Endothelial cell of umbilical vein (primary cell): ENCODE measurements at regions not wholly inside any gene's neighbourhood (a gene's known extent, or its start where the extent isn't known, plus 50 kb on each side); places are given as distances from the start of the nearest gene placed in this dataset.

Source experiments
- BruUV-seq: library from RNA; stranded (reverse); fragments of 400-500 nt; replicated peaks from 2 replicates; lab custom pipeline; 2021; lab: Mats Ljungman, UMichigan
- CTCF ChIA-PET: fragments of 300-600, 350-600 bp; sonication (Branson Sonifier 250); formaldehyde crosslinking; loops from one replicate; lab custom pipeline; 2021; ENCODE audit warnings: antibody characterized with exemption, inconsistent platforms; lab: Charles Lee
- POLR2A ChIA-PET: fragments of 300-600, 350-600 bp; sonication (Branson Sonifier 250); formaldehyde crosslinking; loops from one replicate; lab custom pipeline; 2021; ENCODE audit warnings: antibody characterized with exemption, inconsistent platforms; lab: Charles Lee
- DNase-seq: peaks from one replicate; pipeline ENCODE4 v3.0.0-alpha.2; 2011; ENCODE audit warnings: low read depth, low spot score
- FAIRE-seq: peaks from 2 replicates; lab custom pipeline; 2011; peaks lifted over from hg19 to GRCh38; lab: Jason Lieb, UNC
- H2AFZ ChIP-seq: 2 replicates; pipeline ENCODE4 v1.6.0; 2012; ENCODE audit warnings: low read depth, low read length, control low read depth, inconsistent platforms
- H3K27ac ChIP-seq: 2 replicates; pipeline ENCODE4 v1.5.1; 2011; ENCODE audit warnings: low read depth, mild to moderate bottlenecking, control low read depth, low read length, moderate library complexity; ENCODE audit not compliant: insufficient read depth
- H3K27me3 ChIP-seq, 2 experiments: 2 replicates each; pipeline versions ENCODE4 v1.6.0 to v1.6.1; 2011; ENCODE audit warnings: low read length in 2 of 2, mixed read lengths in 1 of 2; ENCODE audit not compliant: control insufficient read depth in 2 of 2, insufficient read depth in 2 of 2
- H3K36me3 ChIP-seq, 2 experiments: 2 replicates in 1 of 2; 3 replicates in 1 of 2; pipeline ENCODE4 v1.5.1; 2011; ENCODE audit warnings: low read length in 2 of 2, mild to moderate bottlenecking in 1 of 2, moderate library complexity in 1 of 2; ENCODE audit not compliant: control insufficient read depth in 2 of 2, insufficient read depth in 2 of 2; ENCODE audit errors: extremely low read depth in 1 of 2
- H3K4me1 ChIP-seq: 3 replicates; pipeline ENCODE4 v1.5.1; 2011; ENCODE audit warnings: mild to moderate bottlenecking, low read length; ENCODE audit not compliant: control insufficient read depth, insufficient read depth; ENCODE audit errors: extremely low read depth
- H3K4me2 ChIP-seq: 2 replicates; pipeline ENCODE4 v1.6.1; 2011; ENCODE audit warnings: low read length, control low read depth, mixed read lengths; ENCODE audit not compliant: insufficient read depth
- H3K4me3 ChIP-seq, 3 experiments: fragments of 200-600 bp in 1 of 3; sonication (generic), shearing (Covaris generic) in 1 of 3; replicated peaks in 1 of 3; 2 replicates each; pipeline ENCODE4 v1.5.1; 2011 to 2016; ENCODE audit warnings: control low read depth in 3 of 3, low read length in 3 of 3, mild to moderate bottlenecking in 2 of 3, inconsistent platforms in 1 of 3, low read depth in 1 of 3, moderate library complexity in 1 of 3; ENCODE audit not compliant: insufficient read depth in 1 of 3
- H3K79me2 ChIP-seq: 2 replicates; pipeline ENCODE4 v1.6.0; 2012; ENCODE audit warnings: low read length, inconsistent platforms; ENCODE audit not compliant: control insufficient read depth, insufficient read depth
- H3K9ac ChIP-seq: replicated peaks from 2 replicates; pipeline ENCODE3; 2011; ENCODE audit warnings: low read length, control low read depth; ENCODE audit not compliant: insufficient read depth; ENCODE audit errors: extremely low read depth
- H3K9me1 ChIP-seq: replicated peaks from 3 replicates; pipeline ENCODE4 v1.6.0; 2011; ENCODE audit warnings: mild to moderate bottlenecking, low read length; ENCODE audit not compliant: control insufficient read depth, insufficient read depth; ENCODE audit errors: extremely low read depth
- H3K9me3 ChIP-seq: replicated peaks from 2 replicates; pipeline ENCODE4 v1.5.1; 2012; ENCODE audit warnings: low read length, inconsistent platforms; ENCODE audit not compliant: control insufficient read depth, insufficient read depth
- H4K20me1 ChIP-seq: replicated peaks from 2 replicates; pipeline ENCODE3; 2011; ENCODE audit warnings: mild to moderate bottlenecking, low read length; ENCODE audit not compliant: control insufficient read depth, insufficient read depth; ENCODE audit errors: extremely low read depth
- CTCF ChIP-seq, 2 donors: IDR thresholded peaks; 1 replicate in 1 of 2; 2 replicates in 1 of 2; pipeline ENCODE4 v1.5.1; 2011; ENCODE audit warnings: low read length in 2 of 2, mild to moderate bottlenecking in 2 of 2, moderate library complexity in 2 of 2, control low read depth in 1 of 2, inconsistent platforms in 1 of 2, low read depth in 1 of 2; ENCODE audit not compliant: insufficient read depth in 1 of 2; ENCODE audit errors: extremely low read depth in 1 of 2
- EZH2 ChIP-seq: IDR thresholded peaks from 2 replicates; pipeline ENCODE4 v1.6.1; 2012; ENCODE audit warnings: borderline replicate concordance, low read depth, mild to moderate bottlenecking, moderate library complexity, low read length, inconsistent platforms; ENCODE audit not compliant: severe bottlenecking
- FOS ChIP-seq: IDR thresholded peaks from 2 replicates; pipeline ENCODE4 v1.6.1; 2011; ENCODE audit warnings: mild to moderate bottlenecking, low read length, moderate library complexity, borderline replicate concordance; ENCODE audit not compliant: insufficient read depth
- GATA2 ChIP-seq: IDR thresholded peaks from 2 replicates; pipeline ENCODE4 v1.7.0; 2011; ENCODE audit warnings: low read depth, mild to moderate bottlenecking, moderate library complexity, mixed read lengths, low read length; ENCODE audit not compliant: insufficient read length, insufficient read depth
- JUN ChIP-seq: IDR thresholded peaks from 2 replicates; pipeline ENCODE4 v1.6.1; 2011; ENCODE audit warnings: borderline replicate concordance, low read depth; ENCODE audit not compliant: insufficient read length, insufficient read depth
- MAX ChIP-seq: IDR thresholded peaks from 2 replicates; pipeline ENCODE4 v1.6.1; 2011; ENCODE audit not compliant: insufficient read depth, insufficient read length
- MYC ChIP-seq: IDR thresholded peaks from one replicate; pipeline ENCODE4 v1.6.1; 2011; ENCODE audit warnings: mild to moderate bottlenecking, low read depth, low read length
- POLR2A ChIP-seq: IDR thresholded peaks from 2 replicates; pipeline ENCODE4 v1.6.1; 2012; ENCODE audit warnings: low read depth, mild to moderate bottlenecking, control low read depth, low read length
- POLR2AphosphoS5 ChIP-seq: IDR thresholded peaks from 2 replicates; pipeline ENCODE4 v1.6.1; 2012; ENCODE audit warnings: low read depth, mild to moderate bottlenecking, control low read depth, low read length, moderate library complexity; ENCODE audit not compliant: insufficient read depth
- dilution Hi-C: fragments of 300-500 bp; cut with MboI; formaldehyde crosslinking; loops from one replicate; pipeline ENCODE4 v1.15.0; 2019; ENCODE audit warnings: low sequenced_read_pairs; ENCODE audit not compliant: extremely low pct_ligation_motif_present
- intact Hi-C: fragments of 100-400 bp; cut with micrococcal nuclease; formaldehyde crosslinking; loops from one replicate; pipeline ENCODE4 v1.10.0; 2022

- no peaks in the 10 kb centered on the region for H3K9me1 ChIP-seq
- H2AFZ ChIP-seq: no peak overlapping the region
- H3K4me2 ChIP-seq: no peak overlapping the region
- H3K27me3 ChIP-seq: peaks cover 10 to 17% of the 10 kb centered on the region in 2 experiments
- no peaks in the 10 kb centered on the region for H3K9me3 ChIP-seq
- POLR2A ChIA-PET: no interaction called here
- TF ChIP-seq CTCF (IDR thresholded peaks at IDR 0.05; ENCODE audit: extremely low read depth in 1 of 2, insufficient read depth in 1 of 2, low read depth in 1 of 2, low read length in 2 of 2) (no peak), FOS (no peak), MAX (no peak), JUN (no peak), POLR2A (no peak), GATA2 (no peak)
- no peak overlapping the region for H3K27ac ChIP-seq
- DNase-seq: no peak
- intact Hi-C loops (no loop called here), dilution Hi-C loops (no loop called here)
- FAIRE-seq: no peak
- H3K4me3 ChIP-seq: no peak overlapping the region
- no peak overlapping the region for H3K9ac ChIP-seq
- H3K36me3 ChIP-seq: no peaks in the 10 kb centered on the region
- CTCF ChIA-PET: no interaction called here
- no TSS peak for BruUV-seq
- no peaks in the 10 kb centered on the region for H3K79me2 ChIP-seq
- no peaks in the 10 kb centered on the region for H4K20me1 ChIP-seq
- no peaks in the 10 kb centered on the region for H3K4me1 ChIP-seq
Observed at GRCh38 chr14:62103464-62103863, 341.2 kb downstream of the SNAPC1 start.

DNA sequence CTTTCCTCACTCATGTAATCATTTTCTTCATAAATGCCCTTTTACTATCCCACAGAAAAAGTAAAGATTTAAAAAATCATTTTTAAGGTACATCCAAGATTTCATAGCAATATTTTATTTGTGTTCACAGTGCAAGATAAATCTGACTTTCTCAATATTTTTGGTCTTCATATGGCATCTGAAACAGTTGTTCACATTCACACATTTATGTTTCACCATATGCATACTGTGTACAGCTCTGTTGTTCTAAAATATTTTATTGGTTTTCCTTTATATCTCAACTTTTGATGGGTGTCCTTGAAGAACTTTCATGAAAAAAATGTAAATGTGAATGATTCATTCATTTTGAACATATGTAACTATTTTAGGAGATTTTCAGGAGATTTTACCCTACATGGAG, 348.7 kb downstream of the SNAPC1 start:
- DNase-seq (no peak), FAIRE-seq (no peak)
- Histone ChIP-seq H3K4me3 (no peak overlapping the region), H3K9ac (no peak overlapping the region), H3K4me2 (no peak overlapping the region), H3K27me3 (peaks cover 15 to 40% of the 10 kb centered on the region in 2 experiments), H3K4me1 (no peaks in the 10 kb centered on the region), H4K20me1 (no peaks in the 10 kb centered on the region), H3K9me3 (no peaks in the 10 kb centered on the region), H2AFZ (no peak overlapping the region), H3K36me3 (no peaks in the 10 kb centered on the region), H3K27ac (no peak overlapping the region), H3K79me2 (no peaks in the 10 kb centered on the region), H3K9me1 (no peaks in the 10 kb centered on the region)
- TF ChIP-seq EZH2: no peak
- TF ChIP-seq POLR2AphosphoS5: no peak
- no peak for TF ChIP-seq FOS
- no peak for TF ChIP-seq POLR2A
- no peak for TF ChIP-seq MAX
- no peak for TF ChIP-seq MYC
- TF ChIP-seq GATA2: no peak
- TF ChIP-seq JUN: no peak
- no peak for TF ChIP-seq CTCF (IDR thresholded peaks at IDR 0.05; ENCODE audit: extremely low read depth in 1 of 2, insufficient read depth in 1 of 2, low read depth in 1 of 2, low read length in 2 of 2)
- dilution Hi-C loops (no loop called here), intact Hi-C loops (no loop called here)
- no TSS peak for BruUV-seq
- CTCF ChIA-PET: interaction anchor here (1.7 kb wide), 1 partner anchor 15 kb away, joined by 7 read pairs; no protein-coding TSS in a partner anchor
- POLR2A ChIA-PET: no interaction called here
